ENCODE measurements at regions not wholly inside any gene's neighbourhood (a gene's known extent, or its start where the extent isn't known, plus 50 kb on each side); places are given as distances from the start of the nearest gene placed in this dataset.
"Not testable (repeated sequence)": the region's sequence is repeated elsewhere in the genome, so short reads cannot be mapped to it uniquely, and the experiment has no call there.

- no peak for DNase-seq
These were observed 135.1 kb upstream of the GHITM start for GRCh38 chr10:84004221-84004620.

GRCh38 chr10:84005403-84005802 is 133.9 kb upstream of the GHITM start:
- no peak for DNase-seq

- DNase-seq: no peak
These were observed 131.8 kb upstream of the GHITM start for GRCh38 chr10:84007482-84007881.

GRCh38 chr10:84008878-84009277 is 130.4 kb upstream of the GHITM start:
- no peak for DNase-seq

GRCh38 chr10:84012431-84012830 is 126.9 kb upstream of the GHITM start:
- DNase-seq: no peak

- no peak for DNase-seq
These were observed 126.4 kb upstream of the GHITM start for GRCh38 chr10:84012831-84013458.

- DNase-seq: peak; percentile 31
These were observed 123.3 kb upstream of the GHITM start for GRCh38 chr10:84015877-84016595.

- DNase-seq: no peak
These were observed 120.5 kb upstream of the GHITM start for GRCh38 chr10:84018826-84019225.

- not testable (repeated sequence) for DNase-seq
These were observed 119.4 kb upstream of the GHITM start for GRCh38 chr10:84019854-84020458.

GRCh38 chr10:84026821-84027257 is 112.5 kb upstream of the GHITM start:
- DNase-seq: peak; percentile 52

GRCh38 chr10:84029840-84030239 is 109.5 kb upstream of the GHITM start:
- no peak for DNase-seq

- DNase-seq: no peak
These were observed 101.3 kb upstream of the GHITM start for GRCh38 chr10:84038035-84038434.

GRCh38 chr10:84039957-84040356 is 99.4 kb upstream of the GHITM start:
- DNase-seq: no peak

GRCh38 chr10:84047258-84048010 is 91.9 kb upstream of the GHITM start:
- no peak for DNase-seq

- no peak for DNase-seq
These were observed 89.7 kb upstream of the GHITM start for GRCh38 chr10:84049645-84050011.

GRCh38 chr10:84053626-84054025 is 85.7 kb upstream of the GHITM start:
- DNase-seq: no peak

GRCh38 chr10:84054743-84055142 is 84.6 kb upstream of the GHITM start:
- DNase-seq: no peak

- DNase-seq: no peak
These were observed 79.8 kb upstream of the GHITM start for GRCh38 chr10:84059526-84059925.

- DNase-seq: no peak
These were observed 75.9 kb upstream of the GHITM start for GRCh38 chr10:84063440-84063839.

- DNase-seq: no peak
These were observed 73.3 kb upstream of the GHITM start for GRCh38 chr10:84065804-84066601.

GRCh38 chr10:84074521-84074920 is 64.8 kb upstream of the GHITM start:
- DNase-seq: no peak

- no peak for DNase-seq
These were observed 63.9 kb upstream of the GHITM start for GRCh38 chr10:84075226-84076046.

All from retina (tissue), 1 donor.